ENCODE measurements at regions not wholly inside any gene's neighbourhood (a gene's known extent, or its start where the extent isn't known, plus 50 kb on each side); places are given as distances from the start of the nearest gene placed in this dataset.

- no peak for DNase-seq (ENCODE audit: low read depth in 2 of 2)
Observed at GRCh38 chr4:182971702-182972101, 54.5 kb upstream of the DCTD start.

DNA sequence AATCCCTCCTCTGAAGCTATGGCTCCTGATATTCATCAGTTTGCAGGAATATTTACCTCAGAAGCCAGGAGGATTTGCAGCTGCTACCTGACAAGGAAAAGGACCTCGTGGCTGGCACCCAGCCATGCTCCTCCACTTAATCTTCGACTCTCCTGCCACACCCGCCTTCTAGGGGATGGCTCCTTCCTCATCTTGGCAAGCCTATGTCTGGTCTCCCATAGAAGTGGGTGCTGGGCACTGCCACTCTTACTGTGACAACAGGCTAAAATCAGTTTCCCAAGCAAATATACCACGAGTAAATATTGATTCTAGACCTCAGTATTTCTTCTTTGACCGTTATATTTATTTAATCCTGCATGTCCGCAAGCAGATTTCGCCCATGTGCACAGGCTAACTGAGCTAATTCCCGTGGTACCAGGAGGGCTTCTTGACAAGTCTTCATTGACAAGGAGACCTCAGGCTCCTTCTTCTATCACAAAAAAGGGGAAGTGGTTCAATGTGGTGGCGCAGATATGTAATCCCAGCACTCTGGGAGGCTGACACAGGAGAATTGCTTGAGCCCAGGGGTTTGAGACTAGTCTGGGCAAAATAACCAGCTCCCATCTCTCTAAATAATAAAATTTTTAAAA, 52.6 kb upstream of the DCTD start:
- DNase-seq (ENCODE audit: low read depth in 2 of 2), result no peak

- no peak for DNase-seq (ENCODE audit: low read depth in 2 of 2)
Observed at GRCh38 chr4:182968917-182969650, 51.9 kb upstream of the DCTD start.

GRCh38 chr4:182967403-182967802, 50.2 kb upstream of the DCTD start:
- DNase-seq (ENCODE audit: low read depth in 2 of 2), result no peak

All from stimulated activated CD4-positive, alpha-beta T cell treated with anti-CD3 and anti-CD28 coated beads, Interleukin-12 subunit alpha, Interleukin-12 subunit beta, amount 100 ng/mL, for 24 hours (primary cell).